K562 (cell line): ENCODE measurements at regions not wholly inside any gene's neighbourhood (a gene's known extent, or its start where the extent isn't known, plus 50 kb on each side); places are given as distances from the start of the nearest gene placed in this dataset.

Experiments used
- E2F6 ChIP-seq, 2 experiments: IDR thresholded peaks; 2 replicates each; pipeline ENCODE4 v1.6.1; 2011; ENCODE audit warnings: borderline replicate concordance in 1 of 2, control low read depth in 1 of 2, low read depth in 1 of 2, low read length in 1 of 2, mild to moderate bottlenecking in 1 of 2, mixed read lengths in 1 of 2, moderate library complexity in 1 of 2; ENCODE audit not compliant: insufficient read depth in 1 of 2, insufficient read length in 1 of 2, poor library complexity in 1 of 2, severe bottlenecking in 1 of 2; ENCODE audit errors: extremely low read depth in 1 of 2
- EP300 ChIP-seq: IDR thresholded peaks from 2 replicates; pipeline ENCODE4 v1.6.1; 2012; ENCODE audit warnings: low read length, improper control_type of control experiment
- IRF9 ChIP-seq: fragments of 450-650 bp; IDR thresholded peaks from 2 replicates; pipeline ENCODE4 v1.6.1; 2016; ENCODE audit warnings: missing biosample characterization, missing genetic modification characterization
- SMARCA4 ChIP-seq: fragments of 450-650 bp; IDR thresholded peaks from 2 replicates; pipeline ENCODE4 v1.6.1; 2016
- U2AF1 ChIP-seq: fragments of 200-400 bp; formaldehyde crosslinking; optimal IDR thresholded peaks from 2 replicates; pipeline ENCODE3; 2017; ENCODE audit warnings: mild to moderate bottlenecking, low read depth, low read length, moderate library complexity
- ZBTB1 ChIP-seq: sonication (generic); formaldehyde crosslinking; IDR thresholded peaks from 2 replicates; pipeline ENCODE4 v1.8.1; 2023; ENCODE audit warnings: missing genetic modification reagents, low read depth, mild to moderate bottlenecking, borderline replicate concordance
- ZNF384 ChIP-seq: IDR thresholded peaks from 2 replicates; pipeline ENCODE4 v1.6.1; 2012; ENCODE audit warnings: low read depth, low read length, improper control_type of control experiment
- TF ChIP-seq, protein P1 (sequence below): fragments of 450-650 bp; IDR thresholded peaks from 2 replicates; pipeline ENCODE4 v1.6.1; 2016; ENCODE audit warnings: mild to moderate bottlenecking, moderate library complexity
- TF ChIP-seq, protein P2 (sequence below): sonication (generic); formaldehyde crosslinking; IDR thresholded peaks from 2 replicates; pipeline ENCODE4 v1.9.0; 2022; ENCODE audit warnings: mild to moderate bottlenecking, missing genetic modification reagents

DNA sequence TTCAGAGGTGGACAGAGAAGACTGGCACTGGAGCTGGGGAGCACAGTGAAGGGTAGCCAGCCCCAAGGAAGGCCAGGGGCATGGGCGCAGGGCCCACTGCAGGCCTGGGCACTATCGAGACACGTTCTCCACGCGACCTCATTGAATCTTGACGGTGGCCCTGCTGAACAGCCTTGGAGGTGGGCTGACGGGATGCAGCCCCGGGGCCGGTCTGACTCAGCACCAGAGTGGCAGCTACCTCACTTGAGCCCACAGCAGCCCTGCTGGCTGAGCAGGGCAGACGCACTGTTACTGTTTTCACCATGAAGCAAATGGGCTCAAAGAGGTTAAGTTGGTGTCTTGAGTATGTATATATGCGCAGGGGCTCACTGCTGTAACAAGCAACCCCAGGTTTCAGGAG, 78.8 kb upstream of the FOXF1 start (continued):
- TF ChIP-seq, protein P1, sequence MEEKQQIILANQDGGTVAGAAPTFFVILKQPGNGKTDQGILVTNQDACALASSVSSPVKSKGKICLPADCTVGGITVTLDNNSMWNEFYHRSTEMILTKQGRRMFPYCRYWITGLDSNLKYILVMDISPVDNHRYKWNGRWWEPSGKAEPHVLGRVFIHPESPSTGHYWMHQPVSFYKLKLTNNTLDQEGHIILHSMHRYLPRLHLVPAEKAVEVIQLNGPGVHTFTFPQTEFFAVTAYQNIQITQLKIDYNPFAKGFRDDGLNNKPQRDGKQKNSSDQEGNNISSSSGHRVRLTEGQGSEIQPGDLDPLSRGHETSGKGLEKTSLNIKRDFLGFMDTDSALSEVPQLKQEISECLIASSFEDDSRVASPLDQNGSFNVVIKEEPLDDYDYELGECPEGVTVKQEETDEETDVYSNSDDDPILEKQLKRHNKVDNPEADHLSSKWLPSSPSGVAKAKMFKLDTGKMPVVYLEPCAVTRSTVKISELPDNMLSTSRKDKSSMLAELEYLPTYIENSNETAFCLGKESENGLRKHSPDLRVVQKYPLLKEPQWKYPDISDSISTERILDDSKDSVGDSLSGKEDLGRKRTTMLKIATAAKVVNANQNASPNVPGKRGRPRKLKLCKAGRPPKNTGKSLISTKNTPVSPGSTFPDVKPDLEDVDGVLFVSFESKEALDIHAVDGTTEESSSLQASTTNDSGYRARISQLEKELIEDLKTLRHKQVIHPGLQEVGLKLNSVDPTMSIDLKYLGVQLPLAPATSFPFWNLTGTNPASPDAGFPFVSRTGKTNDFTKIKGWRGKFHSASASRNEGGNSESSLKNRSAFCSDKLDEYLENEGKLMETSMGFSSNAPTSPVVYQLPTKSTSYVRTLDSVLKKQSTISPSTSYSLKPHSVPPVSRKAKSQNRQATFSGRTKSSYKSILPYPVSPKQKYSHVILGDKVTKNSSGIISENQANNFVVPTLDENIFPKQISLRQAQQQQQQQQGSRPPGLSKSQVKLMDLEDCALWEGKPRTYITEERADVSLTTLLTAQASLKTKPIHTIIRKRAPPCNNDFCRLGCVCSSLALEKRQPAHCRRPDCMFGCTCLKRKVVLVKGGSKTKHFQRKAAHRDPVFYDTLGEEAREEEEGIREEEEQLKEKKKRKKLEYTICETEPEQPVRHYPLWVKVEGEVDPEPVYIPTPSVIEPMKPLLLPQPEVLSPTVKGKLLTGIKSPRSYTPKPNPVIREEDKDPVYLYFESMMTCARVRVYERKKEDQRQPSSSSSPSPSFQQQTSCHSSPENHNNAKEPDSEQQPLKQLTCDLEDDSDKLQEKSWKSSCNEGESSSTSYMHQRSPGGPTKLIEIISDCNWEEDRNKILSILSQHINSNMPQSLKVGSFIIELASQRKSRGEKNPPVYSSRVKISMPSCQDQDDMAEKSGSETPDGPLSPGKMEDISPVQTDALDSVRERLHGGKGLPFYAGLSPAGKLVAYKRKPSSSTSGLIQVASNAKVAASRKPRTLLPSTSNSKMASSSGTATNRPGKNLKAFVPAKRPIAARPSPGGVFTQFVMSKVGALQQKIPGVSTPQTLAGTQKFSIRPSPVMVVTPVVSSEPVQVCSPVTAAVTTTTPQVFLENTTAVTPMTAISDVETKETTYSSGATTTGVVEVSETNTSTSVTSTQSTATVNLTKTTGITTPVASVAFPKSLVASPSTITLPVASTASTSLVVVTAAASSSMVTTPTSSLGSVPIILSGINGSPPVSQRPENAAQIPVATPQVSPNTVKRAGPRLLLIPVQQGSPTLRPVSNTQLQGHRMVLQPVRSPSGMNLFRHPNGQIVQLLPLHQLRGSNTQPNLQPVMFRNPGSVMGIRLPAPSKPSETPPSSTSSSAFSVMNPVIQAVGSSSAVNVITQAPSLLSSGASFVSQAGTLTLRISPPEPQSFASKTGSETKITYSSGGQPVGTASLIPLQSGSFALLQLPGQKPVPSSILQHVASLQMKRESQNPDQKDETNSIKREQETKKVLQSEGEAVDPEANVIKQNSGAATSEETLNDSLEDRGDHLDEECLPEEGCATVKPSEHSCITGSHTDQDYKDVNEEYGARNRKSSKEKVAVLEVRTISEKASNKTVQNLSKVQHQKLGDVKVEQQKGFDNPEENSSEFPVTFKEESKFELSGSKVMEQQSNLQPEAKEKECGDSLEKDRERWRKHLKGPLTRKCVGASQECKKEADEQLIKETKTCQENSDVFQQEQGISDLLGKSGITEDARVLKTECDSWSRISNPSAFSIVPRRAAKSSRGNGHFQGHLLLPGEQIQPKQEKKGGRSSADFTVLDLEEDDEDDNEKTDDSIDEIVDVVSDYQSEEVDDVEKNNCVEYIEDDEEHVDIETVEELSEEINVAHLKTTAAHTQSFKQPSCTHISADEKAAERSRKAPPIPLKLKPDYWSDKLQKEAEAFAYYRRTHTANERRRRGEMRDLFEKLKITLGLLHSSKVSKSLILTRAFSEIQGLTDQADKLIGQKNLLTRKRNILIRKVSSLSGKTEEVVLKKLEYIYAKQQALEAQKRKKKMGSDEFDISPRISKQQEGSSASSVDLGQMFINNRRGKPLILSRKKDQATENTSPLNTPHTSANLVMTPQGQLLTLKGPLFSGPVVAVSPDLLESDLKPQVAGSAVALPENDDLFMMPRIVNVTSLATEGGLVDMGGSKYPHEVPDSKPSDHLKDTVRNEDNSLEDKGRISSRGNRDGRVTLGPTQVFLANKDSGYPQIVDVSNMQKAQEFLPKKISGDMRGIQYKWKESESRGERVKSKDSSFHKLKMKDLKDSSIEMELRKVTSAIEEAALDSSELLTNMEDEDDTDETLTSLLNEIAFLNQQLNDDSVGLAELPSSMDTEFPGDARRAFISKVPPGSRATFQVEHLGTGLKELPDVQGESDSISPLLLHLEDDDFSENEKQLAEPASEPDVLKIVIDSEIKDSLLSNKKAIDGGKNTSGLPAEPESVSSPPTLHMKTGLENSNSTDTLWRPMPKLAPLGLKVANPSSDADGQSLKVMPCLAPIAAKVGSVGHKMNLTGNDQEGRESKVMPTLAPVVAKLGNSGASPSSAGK: no peak
- no peak for TF ChIP-seq ZBTB1
- TF ChIP-seq ZNF384: no peak
- TF ChIP-seq SMARCA4: no peak
- TF ChIP-seq, protein P2, sequence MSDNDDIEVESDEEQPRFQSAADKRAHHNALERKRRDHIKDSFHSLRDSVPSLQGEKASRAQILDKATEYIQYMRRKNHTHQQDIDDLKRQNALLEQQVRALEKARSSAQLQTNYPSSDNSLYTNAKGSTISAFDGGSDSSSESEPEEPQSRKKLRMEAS: no peak
- no peak for TF ChIP-seq EP300
- TF ChIP-seq U2AF1: no peak
- no peak for TF ChIP-seq E2F6 (IDR thresholded peaks at IDR 0.05; ENCODE audit: borderline replicate concordance in 1 of 2, extremely low read depth in 1 of 2, insufficient read depth in 1 of 2, insufficient read length in 1 of 2, low read depth in 1 of 2, low read length in 1 of 2, poor library complexity in 1 of 2, severe bottlenecking in 1 of 2)
- no peak for TF ChIP-seq IRF9 (tag)
